ENCODE measurements at regions not wholly inside any gene's neighbourhood (a gene's known extent, or its start where the extent isn't known, plus 50 kb on each side); places are given as distances from the start of the nearest gene placed in this dataset.
"Not testable (repeated sequence)": the region's sequence is repeated elsewhere in the genome, so short reads cannot be mapped to it uniquely, and the experiment has no call there.

DNA sequence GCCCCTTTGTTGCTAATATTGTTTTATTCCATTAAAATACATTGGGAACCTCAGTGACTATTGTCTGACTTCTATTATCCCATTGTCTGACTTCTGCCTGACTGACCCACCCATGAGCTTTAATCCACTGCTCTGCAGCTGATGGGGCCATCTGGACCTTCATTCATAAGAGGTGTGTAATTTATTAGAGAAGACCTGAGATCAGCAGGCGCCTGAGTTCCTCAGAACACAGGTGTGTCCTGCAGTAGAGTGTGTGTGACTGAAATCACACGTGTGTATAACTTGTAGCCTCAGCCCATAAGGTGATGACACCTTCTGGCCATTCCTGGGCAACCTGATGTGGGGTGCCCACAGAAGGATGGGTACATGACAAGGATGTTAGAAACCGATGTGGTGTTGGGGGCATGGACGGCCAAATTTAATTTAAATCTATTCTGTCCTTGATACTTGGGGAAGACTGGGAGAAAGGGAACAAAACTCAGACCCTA, 821.0 kb downstream of the TMEM121 start:
- no peak for DNase-seq

- DNase-seq = no peak
Observed at GRCh38 chr14:106347890-106348755, 821.7 kb downstream of the TMEM121 start.

- DNase-seq = peak; percentile 76
Observed at GRCh38 chr14:106348873-106349540, 822.6 kb downstream of the TMEM121 start.

DNA sequence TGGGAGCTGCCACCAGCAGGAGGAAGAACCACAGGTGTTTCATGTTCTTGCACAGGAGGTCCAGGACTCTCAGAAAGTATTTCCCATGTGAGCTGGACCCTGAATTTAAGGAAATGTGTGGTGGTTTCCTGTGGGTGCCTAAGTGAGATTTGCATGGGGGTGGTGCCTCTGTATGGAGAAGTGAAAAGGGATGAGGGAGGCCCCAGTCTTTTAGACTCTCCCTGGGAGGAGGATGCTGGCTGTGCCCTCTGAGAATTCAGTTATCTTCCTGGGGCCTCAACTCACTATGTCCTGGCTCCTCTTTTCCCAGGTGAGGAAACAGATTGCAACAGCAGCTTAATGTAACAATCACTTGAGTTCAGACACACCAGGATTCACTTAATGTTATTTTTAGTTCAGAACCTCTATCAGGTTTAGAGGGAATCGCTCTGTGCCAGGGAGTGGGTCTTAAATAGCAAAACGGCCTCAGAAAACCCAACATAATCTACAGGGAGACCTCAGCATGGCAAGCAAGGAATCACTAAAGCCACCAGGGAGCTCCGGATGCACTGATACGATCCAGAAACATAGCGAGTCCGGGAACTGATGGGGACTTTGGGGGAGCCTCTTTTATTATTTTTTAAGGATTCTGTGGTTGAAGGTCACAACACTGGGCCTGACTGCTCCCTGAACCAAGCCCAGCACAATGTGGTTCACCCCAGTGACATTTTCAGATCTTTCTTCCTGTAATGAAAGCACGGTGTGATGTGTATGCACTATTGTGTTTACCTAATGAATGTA, 823.5 kb downstream of the TMEM121 start:
- DNase-seq = not testable (repeated sequence)

- DNase-seq = not testable (repeated sequence)
Observed at GRCh38 chr14:106355007-106355791, 828.8 kb downstream of the TMEM121 start.

GRCh38 chr14:106355881-106356642, 829.7 kb downstream of the TMEM121 start:
- not testable (repeated sequence) for DNase-seq

- DNase-seq = not testable (repeated sequence)
Observed at GRCh38 chr14:106356643-106356930, 830.2 kb downstream of the TMEM121 start.

DNA sequence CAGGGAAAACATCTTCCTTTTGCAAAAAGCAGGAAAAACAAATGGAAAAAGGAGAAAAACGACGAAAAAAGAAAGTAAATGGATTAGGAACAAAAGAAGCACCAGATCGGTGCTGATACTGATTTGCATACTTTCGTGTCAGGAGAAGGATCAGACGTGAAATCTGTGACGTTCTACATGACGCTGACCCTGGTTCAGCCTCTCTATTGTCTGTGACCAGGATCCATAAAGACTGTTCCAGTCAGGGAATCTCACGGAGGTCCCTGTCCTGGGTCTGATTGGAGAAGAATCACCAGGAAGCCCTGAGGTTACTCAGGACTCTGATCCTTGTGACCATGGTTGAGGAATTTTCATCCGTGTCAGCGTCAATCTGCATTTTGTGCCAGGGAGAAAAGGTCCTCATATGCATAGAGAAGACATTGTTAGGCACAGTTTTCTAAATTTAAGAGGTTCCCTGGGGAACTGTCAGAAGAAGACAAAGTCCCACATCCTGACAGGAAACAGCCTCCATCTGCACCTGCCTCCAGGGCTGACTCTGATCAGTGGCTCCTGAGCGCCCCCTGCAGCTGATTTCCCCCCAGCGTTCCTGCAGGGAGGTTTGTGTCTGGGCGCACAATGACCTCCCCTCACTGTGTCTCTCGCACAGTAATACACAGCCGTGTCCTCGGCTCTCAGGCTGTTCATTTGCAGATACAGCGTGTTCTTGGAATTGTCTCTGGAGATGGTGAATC, 832.9 kb downstream of the TMEM121 start:
- DNase-seq = peak; percentile 17

DNA sequence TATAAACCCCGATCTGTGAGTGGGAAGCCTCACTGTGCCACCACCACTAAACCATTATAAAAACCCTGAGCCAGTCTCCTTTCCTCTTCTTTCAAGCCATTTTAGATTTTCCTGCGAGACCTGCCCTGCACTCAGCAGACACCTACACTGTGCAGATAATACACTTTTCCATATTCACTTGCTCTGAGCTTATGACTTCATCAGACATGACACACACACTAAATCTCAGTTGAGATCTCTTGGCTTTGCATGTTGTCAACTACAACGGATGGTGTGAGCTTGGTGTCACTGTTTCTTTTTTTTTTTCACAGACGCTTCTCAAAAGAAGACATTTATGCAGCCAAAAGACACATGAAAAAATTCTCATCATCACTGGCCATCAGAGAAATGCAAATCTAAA, 839.0 kb downstream of the TMEM121 start:
- DNase-seq = not testable (repeated sequence)

DNA sequence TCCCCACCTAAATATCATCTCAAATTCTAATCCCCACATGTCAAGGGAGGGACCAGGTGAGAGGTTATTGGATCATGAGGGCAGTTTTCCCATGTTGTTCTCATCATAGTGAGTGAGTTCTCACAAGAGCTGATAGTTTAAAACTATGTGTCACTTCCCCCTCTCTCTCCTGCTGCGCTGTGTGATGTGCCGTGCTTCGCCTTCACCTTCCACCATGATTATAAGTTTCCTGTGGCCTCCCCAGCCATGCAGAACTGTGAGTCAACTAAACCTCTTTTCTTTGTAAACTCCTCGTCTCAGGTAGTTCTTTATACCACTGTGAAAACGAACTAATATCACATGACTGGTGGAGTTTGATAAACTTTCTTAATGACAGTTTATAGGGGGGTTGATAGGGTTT, 839.5 kb downstream of the TMEM121 start:
- DNase-seq = not testable (repeated sequence)

DNA sequence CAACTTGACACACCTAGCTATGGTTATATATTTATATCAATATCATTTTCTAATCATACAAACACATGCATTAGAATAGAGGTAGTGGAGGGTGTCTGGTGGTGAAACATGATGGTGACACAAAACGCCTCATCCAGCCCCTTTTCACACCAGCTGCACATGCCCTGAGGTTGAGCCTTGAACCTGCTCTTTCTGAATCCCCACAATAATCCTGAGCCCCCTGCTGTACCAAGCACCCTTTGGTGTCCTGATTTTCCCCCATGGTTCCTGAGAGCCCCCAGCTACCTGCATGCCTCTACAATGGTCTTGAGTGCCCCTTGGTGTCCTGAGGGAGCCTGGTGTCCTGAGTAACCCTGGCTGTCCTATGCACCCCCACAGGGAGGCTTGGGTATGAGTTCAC, 840.6 kb downstream of the TMEM121 start:
- not testable (repeated sequence) for DNase-seq

DNA sequence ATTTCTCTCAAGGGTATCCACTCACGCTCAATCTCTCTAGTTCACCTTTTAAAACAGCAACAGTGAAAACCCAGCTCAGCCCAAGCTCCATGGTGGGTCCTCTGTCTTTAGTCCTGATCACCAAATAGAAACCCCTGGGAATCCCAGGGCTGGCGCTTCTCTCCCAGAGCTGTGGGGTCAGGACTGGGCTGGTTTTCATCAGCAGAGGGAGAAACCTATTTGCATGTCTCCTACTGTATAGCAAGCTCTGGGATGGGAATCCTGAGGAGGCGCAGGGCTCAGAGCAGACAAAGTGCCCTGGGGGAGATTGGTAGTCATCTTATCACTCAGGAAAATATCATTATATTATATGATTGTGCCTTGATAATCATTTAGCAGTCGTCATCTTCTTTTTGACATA, 843.1 kb downstream of the TMEM121 start:
- DNase-seq = not testable (repeated sequence)

GRCh38 chr14:106372870-106373652, 846.7 kb downstream of the TMEM121 start:
- peak; percentile 73 for DNase-seq

- not testable (repeated sequence) for DNase-seq
Observed at GRCh38 chr14:106373653-106374110, 847.3 kb downstream of the TMEM121 start.

DNA sequence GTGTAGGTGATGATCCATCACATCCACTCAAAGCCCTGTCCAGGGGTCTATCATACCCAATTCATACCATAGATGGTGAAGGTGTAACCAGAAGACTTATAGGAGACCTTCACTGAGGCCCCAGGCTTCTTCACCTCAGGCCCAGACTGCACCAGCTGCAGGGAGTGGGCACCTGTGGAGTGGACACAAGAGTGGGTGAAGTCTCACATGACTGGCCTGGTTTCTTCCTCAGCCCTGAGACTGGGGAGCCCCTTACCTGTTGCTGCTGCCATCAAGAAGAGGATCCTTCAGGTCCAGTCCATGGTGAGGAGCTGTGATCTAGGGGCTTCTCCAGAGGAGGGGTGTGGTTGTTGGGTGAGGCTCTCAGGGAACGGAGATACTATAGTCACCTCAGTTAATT, 851.0 kb downstream of the TMEM121 start:
- DNase-seq = no peak

DNA sequence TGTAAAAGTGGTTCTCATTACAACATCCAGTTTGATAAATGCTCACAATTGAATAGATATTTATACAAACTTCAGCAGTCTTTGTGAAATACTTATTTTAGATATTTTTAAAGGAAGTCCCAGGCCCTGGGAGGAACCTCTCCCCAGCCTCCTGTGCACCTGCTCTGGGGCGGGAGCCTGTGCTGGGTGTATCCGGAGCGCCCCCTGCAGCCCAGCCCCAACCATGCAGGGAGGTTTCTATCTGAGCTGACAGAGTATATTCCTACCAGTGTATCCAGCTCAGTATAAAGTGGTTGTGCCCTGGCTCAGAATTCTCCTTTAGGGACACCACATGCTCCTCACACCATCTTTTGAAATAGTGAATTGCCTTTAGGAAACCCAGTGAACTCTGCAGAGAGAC, 851.8 kb downstream of the TMEM121 start:
- DNase-seq = no peak

GRCh38 chr14:106380740-106381139, 854.4 kb downstream of the TMEM121 start:
- DNase-seq = no peak

GRCh38 chr14:106389186-106389585, 862.8 kb downstream of the TMEM121 start:
- not testable (repeated sequence) for DNase-seq

GRCh38 chr14:106390401-106390800, 864.0 kb downstream of the TMEM121 start:
- DNase-seq = no peak

DNA sequence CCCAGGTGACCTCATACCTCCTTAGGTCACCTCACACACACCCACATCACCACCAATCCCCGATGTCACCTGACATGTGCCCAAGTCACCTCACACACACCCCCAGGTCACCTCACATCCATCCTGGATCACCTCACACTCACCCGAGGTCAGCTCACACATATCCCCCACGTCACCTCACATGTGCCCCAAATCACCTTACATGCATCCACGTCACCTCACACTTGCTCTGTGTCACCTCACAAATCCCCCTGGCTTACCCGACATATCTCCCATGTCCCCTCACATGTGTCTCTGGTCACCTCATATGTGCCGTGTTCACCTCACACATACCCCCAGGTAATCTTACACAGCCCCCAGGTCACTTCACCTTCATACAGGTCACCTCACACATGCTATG, 864.6 kb downstream of the TMEM121 start:
- no peak for DNase-seq

Data from CD4-positive, alpha-beta T cell treated with Interleukin-4 for 4 hours (primary cell).